Gastrocnemius medialis (tissue), 4 donors: ENCODE measurements at regions not wholly inside any gene's neighbourhood (a gene's known extent, or its start where the extent isn't known, plus 50 kb on each side); places are given as distances from the start of the nearest gene placed in this dataset.

Experiments
- POLR2A ChIP-seq, 2 donors: fragments of 450-650 bp; IDR thresholded peaks; one replicate each; pipeline ENCODE4 v1.6.1; 2017; ENCODE audit warnings: antibody characterized with exemption in 2 of 2, mild to moderate bottlenecking in 2 of 2, moderate library complexity in 2 of 2
- TF ChIP-seq, protein P1 (sequence below), 5 experiments: fragments of 450-650 bp in 3 of 5; fragments of 200-600 bp in 2 of 5; sonication (generic) in 2 of 5; IDR thresholded peaks in 4 of 5; conservative IDR thresholded peaks in 1 of 5; 1 replicate in 4 of 5; 2 replicates in 1 of 5; pipeline ENCODE4 v1.5.1; 2016 to 2019; ENCODE audit warnings: antibody characterized with exemption in 5 of 5, mild to moderate bottlenecking in 3 of 5, moderate library complexity in 3 of 5

DNA sequence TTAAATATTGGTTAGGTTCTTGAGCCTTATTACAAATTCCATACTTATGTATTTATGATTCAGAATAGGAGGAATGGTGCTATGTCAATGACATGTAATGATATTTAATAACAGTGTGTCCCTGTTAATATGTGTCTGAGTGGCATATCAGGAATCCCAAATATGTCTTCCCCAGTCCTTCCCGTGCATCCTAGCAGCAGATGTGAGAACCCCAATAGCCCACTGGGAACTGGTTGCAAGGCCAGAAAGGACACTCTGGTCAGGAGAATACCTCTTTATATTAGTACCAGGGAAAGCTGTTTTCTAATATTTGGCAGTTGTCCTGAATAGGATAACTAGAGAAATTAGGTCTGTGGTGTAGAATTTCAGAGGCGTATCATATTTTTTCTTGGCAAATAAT lies 159.1 kb upstream of the PDE7B start:
- no peak for TF ChIP-seq POLR2A (IDR thresholded peaks at IDR 0.05)
- TF ChIP-seq, protein P1, sequence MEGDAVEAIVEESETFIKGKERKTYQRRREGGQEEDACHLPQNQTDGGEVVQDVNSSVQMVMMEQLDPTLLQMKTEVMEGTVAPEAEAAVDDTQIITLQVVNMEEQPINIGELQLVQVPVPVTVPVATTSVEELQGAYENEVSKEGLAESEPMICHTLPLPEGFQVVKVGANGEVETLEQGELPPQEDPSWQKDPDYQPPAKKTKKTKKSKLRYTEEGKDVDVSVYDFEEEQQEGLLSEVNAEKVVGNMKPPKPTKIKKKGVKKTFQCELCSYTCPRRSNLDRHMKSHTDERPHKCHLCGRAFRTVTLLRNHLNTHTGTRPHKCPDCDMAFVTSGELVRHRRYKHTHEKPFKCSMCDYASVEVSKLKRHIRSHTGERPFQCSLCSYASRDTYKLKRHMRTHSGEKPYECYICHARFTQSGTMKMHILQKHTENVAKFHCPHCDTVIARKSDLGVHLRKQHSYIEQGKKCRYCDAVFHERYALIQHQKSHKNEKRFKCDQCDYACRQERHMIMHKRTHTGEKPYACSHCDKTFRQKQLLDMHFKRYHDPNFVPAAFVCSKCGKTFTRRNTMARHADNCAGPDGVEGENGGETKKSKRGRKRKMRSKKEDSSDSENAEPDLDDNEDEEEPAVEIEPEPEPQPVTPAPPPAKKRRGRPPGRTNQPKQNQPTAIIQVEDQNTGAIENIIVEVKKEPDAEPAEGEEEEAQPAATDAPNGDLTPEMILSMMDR (IDR thresholded peaks at IDR 0.05 in 4 of 5, conservative IDR thresholded peaks at IDR 0.05 in 1 of 5), result no peak
